HG03025 (cell line): ENCODE measurements at regions not wholly inside any gene's neighbourhood (a gene's known extent, or its start where the extent isn't known, plus 50 kb on each side); places are given as distances from the start of the nearest gene placed in this dataset.
"Not testable (repeated sequence)": the region's sequence is repeated elsewhere in the genome, so short reads cannot be mapped to it uniquely, and the experiment has no call there.

ENCODE experiments used
- ATAC-seq: cut with Tn5 transposase; IDR thresholded peaks from one replicate; pipeline ENCODE4 v1.9.1; 2021; ENCODE audit warnings: mild to moderate bottlenecking, moderate library complexity; ENCODE audit not compliant: unreplicated experiment, low FRiP score

DNA sequence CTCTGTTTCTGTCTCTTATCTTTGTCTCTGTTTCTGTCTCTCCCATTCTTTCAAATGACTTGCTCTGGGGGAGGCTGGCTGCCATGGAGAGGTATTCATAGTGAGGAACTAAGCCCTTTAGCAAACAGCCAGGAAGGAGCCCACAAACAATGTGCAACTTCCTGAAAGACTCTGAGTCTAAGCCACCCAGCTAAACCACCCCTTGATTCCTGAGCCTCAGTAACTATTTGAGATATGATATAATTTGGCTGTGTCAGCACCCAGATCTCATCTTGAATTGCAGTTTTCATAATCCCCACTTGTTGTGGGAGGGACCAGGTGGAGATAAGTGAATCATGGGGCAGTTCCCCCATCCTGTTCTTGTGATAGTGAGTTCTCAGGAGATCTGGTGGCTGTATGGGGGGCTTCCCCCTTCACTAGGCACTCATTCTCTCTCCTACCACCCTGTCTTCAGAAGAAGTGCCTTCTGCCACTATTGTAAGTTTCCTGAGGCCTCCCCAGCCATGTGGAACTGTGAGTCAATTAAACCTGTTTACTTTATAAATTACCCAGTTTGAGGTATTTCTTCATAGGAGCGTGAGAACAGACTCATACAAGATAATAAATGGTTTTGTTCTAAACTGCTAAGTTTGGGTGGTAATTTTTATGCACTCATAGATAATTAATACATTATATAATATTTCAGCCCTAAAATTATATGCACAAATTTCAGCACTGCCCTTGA is 121.2 kb upstream of the FOXP2 start:
- ATAC-seq = no peak

DNA sequence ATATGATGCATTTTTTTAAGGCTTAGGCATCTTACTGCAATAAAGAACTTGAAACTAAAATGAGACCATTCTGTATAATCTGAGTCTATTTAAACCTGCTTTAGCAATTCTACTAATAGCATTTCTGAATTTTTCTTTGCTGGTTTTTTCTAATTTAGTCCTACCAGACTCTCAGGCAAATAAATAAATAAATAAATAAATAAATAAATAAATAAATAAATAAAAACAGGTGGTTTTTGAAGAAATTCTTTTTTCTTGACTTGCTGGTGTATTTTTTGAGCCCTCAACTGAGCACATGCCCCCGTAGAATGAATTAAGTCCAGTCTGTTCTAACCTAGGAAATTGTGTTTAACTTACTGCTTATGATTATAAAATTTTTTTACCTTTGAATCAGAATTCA is 134.7 kb upstream of the FOXP2 start:
- no peak for ATAC-seq

DNA sequence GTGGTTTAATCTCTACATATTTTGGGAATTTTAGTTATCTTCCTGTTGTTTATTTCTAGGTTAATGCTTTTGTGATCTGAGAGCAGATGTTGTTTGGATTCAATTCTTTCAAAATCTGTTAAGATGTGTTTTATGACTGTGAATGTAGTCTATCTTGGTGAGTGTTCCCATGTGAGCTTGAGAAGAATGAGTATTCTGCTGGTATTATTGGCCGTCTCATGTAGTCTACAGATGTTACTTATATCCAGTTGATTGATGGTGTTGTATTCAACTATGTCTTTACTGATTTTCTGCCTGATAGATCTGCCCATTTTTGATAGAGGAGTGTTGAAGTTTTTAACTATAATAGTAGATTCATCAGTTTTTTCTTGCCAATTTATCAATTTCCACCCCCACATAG is 141.4 kb upstream of the FOXP2 start:
- no peak for ATAC-seq

DNA sequence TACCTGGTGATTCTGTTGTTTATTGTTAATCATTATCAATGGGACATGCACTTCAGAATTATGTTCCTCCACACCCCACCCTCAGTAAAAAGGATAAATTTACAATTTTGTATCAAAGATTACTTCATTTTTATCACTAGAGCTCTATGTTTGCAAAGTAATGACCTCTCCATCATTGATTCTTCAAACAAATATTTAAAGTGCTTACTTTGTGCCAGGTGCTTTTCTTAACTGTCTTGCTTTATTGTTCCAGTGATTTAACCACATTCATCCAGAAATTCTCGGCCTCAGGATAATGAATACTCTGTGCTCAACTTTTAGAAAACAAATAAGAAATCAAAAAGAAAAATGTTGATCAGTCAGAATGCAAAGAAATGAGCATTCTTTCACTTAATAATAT is 144.9 kb upstream of the FOXP2 start:
- no peak for ATAC-seq

DNA sequence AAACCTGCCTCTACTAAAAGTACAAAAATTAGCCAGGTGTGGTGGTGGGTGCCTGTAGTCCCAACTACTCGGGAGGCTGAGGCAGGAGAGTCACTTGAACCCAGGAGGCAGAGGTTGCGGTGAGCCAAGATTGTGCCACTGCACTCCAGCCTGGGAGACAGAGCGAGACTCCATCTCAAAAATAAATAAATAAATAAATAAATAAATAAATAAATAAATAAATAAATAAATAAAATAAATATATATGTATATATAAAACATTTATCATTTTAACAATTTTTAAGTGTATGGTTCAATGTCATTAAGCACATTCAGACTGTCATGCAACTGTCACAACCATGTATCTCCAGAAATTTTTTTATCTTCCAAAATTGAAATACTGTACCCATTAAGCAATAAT is 147.1 kb upstream of the FOXP2 start:
- ATAC-seq = not testable (repeated sequence)

DNA sequence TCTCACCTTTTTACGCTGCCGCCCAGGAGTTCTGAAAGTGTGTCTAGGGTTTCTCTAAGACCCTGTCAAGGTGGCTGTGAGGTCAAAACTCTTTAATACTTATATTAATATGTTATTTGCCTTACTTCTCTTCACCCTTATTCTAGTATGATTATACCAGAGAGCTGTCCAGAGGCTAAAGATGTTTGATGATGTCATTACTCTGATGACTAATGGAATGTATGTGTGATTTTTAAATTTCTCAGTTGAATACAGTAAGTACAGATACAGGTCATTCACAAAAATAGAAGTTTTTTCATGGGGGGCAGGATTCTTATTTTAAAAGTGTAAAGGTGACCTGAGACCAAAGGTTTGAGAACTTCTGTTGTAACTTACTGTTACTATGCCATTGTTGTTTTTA is 150.6 kb upstream of the FOXP2 start:
- no peak for ATAC-seq

DNA sequence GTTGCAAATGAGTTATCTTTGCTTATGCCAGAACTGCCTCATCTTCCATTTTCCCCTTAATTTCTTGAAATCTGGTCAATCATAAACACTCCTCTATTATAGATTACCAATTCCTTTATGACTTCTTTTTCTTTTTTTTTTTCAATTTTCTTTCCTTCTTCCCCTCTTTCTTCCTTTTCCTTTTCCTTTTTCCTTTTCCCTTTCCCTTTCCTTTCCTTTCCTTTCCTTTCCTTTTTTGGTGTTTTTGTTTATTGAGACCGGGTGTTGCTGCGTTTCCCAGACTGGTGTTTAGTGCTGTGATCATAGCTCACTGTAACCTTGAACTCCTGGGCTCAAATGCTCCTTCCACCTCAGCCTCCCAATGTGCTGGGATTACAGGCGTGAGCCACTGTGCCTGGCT is 151.4 kb upstream of the FOXP2 start:
- no peak for ATAC-seq

DNA sequence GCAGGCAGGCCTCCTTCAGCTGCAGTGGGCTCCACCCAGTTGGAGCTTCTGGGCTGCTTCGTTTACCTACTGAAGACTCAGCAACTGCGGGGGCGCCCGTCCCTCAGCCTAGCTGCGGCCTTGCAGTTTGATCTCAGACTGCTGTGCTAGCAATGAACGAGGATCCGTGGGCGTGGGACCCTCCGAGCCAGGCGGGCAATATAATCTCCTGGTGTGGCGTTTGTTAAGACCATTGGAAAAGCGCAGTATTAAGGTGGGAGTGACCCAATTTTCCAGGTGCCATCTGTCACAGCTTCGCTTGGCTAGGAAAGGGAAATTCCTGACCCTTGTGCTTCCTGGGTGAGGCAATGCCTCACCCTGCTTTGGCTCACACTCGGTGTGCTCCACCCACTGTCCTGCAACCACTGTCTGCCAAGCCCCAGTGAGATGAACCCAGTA is 159.2 kb upstream of the FOXP2 start:
- ATAC-seq = no peak

DNA sequence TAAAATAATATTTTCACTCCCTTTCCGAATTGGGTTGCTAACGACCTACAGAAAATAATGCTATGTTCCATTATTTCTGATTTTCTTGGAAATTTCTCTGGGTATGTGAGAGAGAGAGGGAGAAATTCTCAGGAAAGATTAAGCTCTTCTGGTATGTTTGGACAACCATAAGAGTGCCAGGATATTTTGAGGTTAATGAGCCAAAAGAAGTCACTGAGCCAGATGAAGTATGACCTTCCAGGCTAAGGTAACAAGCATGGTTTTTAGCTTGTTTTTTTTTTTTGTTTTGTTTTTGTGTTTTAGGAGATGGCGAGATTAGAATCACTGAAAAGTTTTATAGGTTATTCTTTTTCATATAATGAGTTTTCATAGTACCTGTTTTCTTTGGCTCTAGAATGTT is 171.0 kb upstream of the FOXP2 start:
- no peak for ATAC-seq

DNA sequence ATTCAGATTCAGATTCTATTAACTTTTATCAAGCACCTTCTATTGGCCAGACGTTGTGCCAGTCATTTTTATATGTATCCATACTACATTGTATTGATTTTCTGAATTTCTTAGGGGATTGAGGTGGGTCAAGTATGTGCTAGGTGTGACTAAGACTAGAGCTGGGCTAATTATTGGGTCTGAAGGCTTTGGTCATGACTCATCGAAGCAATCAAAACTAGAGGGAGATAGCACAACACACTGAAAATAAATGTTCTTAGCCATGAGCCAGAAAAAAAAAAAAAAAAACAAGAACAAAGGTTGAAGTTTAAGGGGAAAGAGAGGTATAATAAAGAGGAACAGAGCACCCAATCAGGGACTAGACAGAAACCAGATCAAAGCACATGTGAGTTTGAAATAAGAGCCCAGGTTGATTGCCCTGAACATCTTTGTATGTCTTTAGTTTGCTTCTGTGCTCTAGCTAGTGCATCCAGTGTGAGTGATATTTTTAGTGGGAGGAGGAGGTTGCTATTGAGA is 171.6 kb upstream of the FOXP2 start:
- ATAC-seq = no peak

DNA sequence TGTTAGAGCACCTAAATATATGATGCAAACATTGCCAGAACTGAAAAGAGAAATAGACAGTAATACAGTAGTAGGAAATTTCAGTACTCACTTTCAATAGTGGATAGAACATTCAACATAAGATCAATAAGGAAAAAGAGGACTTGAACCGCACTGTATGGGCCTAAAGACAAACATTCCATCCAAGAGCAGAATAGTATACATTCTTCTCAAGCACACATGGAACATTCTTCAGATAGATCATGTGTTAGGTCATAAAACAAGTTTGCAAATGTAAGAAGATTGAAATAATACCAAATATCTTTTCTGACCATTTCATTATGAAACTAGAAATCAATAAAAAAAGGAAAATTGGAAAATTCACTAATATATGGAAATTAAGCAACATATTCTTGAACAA is 185.4 kb upstream of the FOXP2 start:
- no peak for ATAC-seq

DNA sequence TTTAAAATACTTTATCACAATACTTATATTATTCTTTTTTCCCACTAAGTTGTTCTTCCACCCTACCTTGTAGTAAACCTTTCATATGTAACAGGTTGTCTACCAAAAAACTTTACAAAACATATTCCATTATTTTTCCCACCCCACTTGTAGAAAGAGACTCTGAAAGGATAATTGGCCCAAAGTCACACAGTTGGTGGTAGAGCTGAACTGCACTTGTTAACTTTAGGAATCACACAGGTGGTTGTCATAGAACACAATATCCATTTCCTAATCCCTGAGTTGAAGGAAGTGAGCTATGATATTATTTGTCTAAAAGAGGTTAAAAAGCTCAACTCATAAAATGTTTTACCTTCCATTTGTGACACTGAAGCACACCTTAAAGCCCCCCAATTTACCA is 188.8 kb upstream of the FOXP2 start:
- ATAC-seq = no peak

DNA sequence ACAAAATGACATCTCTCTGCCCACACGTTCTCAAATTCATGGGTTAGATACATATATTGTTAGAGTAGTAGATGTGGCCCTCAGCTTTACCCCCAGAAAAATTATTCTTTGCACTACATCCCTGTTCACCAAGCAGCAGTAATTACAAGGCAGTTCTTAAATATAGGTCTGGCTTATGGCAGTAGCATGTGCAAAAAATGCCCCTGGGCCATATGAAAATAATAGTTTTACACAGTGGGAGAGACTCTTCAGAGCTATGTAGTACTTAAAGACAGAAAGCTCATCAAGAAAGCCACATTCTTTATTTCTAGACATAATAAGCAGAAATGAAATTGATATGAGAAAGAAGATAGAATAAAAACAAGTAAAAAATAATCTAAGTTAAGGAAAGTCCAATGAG is 196.3 kb upstream of the FOXP2 start:
- ATAC-seq = no peak

DNA sequence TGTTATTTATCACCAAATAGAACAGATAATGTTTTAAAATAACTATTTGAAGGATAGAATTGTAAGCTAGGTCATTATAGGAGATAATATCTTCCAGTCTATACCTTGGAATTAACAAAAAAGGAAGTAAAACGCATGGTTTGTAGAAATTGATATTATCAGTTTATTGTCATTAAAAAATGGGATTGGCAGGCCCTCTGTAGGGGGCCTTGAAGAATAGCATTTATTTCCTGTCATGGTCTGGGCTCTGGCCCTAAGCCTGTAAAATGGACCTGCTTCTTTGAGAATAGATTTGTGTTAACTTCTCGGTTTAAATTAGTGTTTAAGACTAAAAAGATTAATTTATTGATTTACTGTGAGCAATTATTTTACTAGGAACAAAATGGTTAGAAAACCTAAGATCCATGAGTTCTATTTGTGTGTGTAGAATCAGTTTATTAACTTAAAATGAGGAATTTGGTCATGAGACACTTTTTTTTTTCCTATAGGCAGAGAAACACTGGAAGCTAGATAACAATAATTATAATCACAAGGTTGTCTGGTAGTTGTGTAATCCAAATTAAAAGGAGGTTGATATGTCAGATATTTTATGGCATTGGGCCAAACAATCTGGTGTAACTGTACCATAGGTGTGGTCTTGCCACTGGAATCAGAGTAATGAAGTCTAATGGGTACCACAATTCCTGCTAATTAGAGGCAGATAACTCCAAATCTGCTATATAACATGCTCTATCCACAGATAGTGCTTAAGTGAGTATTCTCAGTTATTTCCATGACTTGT is 197.4 kb upstream of the FOXP2 start:
- no peak for ATAC-seq

DNA sequence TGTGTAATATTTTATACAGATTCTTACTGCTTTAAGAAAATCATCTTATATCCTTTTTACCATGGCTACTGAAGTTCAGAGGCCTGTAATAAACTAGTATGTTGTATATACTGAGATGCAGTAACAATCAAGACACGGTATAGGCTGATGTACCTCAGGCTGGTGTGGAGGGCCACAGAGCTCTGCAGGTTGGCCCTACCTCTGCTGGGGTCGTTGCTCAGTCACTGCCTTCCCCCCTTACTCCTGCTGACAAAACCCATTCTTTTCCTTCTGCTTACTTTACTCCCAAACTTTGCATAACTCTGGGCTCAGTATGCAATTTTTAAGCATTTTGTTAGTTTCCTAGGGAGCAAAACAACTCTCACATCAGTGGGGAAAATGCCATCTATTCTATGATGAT is 200.1 kb upstream of the FOXP2 start:
- ATAC-seq = no peak

DNA sequence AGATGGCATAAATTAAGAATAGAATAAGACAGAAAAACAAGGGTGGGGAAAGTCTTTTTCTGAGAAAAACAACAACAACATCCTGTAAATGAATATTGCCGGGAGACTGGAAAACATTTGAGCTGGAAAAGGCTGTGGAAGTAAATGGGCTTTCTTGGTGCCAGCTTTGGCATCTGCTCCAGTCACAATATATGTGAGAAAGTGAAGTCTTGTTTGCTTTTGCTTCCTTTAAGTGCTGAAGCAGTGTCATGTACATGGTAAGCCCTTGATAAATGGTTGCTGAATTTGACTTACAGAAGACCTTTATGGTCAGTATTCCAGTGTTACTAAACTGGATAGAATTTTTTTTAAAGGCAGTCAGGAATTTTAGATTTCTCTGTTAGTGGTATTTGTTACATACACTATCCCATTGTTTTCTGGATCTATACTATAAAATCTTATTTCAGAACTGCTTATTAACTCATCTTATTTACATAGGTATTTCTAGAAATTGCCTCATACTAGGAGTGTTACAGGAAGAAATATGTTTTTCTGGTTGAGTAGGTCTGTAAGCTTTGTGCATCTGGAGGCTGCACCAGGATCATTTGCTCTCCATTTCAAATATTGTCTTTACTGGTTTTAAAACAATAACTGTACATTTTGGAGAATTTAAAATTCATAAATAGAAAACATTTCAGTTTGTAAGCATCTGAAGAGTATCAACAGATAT is 201.7 kb upstream of the FOXP2 start:
- ATAC-seq = no peak

DNA sequence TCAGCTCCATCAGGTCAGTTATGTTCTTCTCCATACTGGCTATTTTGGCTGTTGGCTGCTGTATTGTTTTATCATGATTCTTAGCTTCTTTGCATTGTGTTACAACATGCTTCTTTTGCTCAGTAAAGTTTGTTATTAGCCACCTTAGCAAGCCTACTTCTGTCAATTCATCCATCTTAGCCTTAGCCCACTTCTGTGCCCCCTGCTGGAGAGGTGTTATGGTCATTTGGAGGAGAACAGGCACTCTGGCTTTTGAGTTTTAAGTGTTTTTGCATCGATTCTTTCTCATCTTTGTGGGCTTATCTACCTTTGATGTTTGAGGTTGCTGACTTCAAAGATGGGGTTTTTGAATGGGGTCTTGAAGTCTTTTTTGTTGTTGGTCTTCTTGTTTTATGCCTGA is 204.6 kb upstream of the FOXP2 start:
- no peak for ATAC-seq

DNA sequence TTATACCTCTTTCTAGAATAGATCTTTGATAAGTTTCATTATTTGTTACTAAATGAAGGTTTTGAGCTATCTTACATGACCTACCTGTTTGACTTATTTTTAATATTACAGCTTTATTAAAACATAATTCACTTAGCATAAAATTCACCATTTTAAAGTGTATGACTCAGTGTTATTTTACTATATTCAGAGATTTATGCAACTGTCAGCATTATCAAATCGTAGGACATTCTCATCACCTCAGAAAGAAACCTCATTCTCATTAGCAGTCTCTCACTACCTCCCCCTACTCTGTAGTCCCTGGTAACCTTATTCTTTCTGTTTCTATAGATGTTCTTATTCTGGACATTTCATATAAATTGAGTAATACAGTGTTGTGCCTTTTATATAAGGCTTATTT is 207.9 kb upstream of the FOXP2 start:
- ATAC-seq = no peak

DNA sequence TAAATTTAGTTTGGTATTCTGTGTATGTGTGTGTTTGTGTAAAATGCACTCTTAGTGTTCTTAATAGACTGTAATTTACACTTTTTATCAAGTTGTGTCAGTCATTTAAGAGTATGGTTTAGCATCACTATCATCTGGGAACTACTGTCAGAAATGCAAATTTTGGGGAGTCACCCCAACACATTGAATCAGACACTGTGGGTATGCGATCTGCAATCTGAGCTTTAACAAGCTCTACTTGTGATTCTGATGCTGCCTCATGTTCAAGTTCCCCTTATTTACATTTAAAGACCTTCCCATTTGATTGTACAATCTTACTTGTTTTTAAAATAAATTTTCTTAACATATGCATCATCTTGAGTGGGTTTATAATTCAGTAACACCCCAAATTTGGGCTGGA is 218.1 kb upstream of the FOXP2 start:
- no peak for ATAC-seq

DNA sequence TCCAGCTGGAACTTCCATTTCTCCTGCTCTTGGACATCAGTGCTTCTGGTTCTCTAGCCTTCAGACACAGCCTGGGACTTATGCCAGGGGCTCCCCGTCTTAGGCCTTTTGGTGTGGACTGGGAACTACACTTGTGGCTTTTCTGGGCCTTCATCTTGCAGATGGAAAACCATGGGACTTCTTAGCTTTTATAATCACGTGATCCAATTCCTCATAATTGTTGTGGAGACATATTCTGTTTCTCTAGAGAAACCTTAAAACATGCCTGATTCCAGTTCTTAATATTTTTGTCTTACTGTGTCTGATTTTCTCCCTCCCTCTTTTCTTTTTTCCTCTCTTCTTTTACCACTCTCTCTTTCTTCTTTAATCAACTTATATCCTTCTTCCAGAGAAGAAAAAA is 224.2 kb upstream of the FOXP2 start:
- ATAC-seq = no peak

DNA sequence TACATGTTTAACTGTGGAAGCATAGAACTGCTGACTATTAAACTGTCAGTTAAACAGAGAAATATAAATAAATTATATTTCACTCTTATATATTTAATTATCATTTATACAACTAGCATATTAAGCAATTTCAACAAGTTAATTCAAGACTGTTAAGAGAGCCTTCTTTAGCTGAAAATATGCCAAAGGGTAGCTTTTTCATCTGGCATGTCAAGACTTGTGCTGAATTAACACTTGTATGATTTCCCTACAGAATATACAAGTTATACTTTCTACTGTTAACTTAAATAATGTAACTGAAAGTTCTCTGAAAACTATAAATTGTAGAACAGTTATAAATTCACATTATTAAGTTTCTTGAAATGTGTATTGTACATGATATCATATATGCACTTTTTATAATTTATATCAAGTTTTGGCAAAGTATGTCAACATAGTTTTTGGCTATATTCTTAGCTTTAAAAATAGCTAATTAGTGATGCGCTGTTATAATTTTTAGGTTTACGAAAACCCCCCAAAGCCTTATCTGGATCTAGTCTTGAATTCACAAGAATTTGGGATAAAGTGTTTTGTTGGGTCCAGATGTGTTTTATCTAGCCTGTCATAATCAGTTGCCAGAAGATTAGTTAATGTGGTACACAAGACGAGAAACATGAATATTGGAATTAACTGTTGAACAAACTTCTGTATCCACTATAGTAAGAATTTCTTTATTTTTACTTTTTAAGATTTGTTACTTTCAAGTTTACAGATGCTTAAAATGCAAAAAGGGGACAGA is 231.1 kb upstream of the FOXP2 start:
- ATAC-seq = no peak
